HG03469 (cell line): ENCODE measurements at regions not wholly inside any gene's neighbourhood (a gene's known extent, or its start where the extent isn't known, plus 50 kb on each side); places are given as distances from the start of the nearest gene placed in this dataset.

Experiments
- ATAC-seq: cut with Tn5 transposase; IDR thresholded peaks from one replicate; pipeline ENCODE4 v1.9.1; 2021; ENCODE audit warnings: mild to moderate bottlenecking, moderate library complexity, moderate number of reproducible peaks; ENCODE audit not compliant: unreplicated experiment

DNA sequence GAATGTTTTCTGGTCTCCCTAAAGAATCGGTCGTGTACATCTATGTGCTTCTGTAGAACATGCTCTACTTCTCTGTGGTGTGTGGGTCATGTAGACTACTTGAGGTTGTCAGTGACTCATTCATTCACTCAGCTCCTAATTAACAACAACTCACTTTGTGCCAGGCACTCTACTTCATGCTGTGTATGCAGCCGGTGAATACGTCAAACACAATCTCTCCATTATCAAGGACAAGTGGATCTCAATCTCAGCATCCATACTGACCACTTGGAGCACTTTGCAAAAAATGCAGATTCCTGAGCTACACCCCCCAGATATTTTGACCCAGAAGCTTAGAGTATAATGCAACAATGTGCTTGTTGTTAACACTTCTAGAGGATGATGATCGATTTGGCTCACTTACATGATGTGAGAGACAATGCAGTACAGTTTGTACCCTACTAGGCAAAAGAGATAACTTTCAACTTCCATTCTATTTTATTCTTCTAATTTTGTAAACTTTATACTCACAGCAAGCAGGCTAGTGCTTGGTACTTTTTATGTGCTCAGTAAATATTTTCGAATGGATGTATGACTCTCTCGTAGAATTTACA is 508.6 kb upstream of the ADAMTS5 start:
- ATAC-seq = no peak

DNA sequence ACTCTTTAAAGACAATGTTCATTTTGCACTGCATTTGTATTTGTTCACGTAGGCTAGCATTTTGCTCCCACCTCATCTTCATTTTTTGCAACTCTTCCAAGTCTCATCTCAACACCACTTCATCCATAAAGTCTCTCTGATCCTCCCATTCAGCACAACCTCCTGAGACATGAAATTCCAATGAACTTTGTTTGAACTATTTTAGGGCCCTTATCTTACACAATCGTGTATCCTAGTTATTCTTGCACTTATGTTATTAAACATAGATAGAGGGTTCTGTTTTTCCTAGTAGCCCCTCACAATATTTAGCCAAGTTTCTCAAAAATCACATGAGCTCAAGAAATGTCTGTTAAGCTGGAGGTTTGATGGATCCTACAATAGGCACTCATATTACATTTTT is 500.5 kb upstream of the ADAMTS5 start:
- ATAC-seq = no peak

- no peak for ATAC-seq
These were observed 499.3 kb upstream of the ADAMTS5 start for GRCh38 chr21:27466140-27466539.

GRCh38 chr21:27464648-27465047 is 497.8 kb upstream of the ADAMTS5 start:
- no peak for ATAC-seq

DNA sequence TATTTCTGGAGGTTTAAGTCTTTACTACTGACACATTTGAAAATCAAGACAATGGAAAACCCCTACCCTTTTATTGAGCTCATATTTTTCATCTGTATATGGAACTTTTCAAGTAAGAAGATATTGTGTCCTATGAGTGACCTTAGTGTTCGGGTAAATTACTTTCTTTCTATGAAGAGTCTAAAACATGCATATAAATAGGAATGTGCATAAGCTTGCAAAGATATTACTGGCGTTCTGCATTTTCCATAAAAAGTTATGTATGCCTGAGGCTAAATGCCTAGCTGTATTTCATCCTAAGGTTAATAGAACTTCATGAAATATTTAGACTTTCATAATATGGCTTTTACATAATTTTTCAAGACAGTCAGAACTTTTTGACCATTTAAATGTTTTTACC is 495.8 kb upstream of the ADAMTS5 start:
- no peak for ATAC-seq

- ATAC-seq = no peak
These were observed 487.3 kb upstream of the ADAMTS5 start for GRCh38 chr21:27454234-27454633.

DNA sequence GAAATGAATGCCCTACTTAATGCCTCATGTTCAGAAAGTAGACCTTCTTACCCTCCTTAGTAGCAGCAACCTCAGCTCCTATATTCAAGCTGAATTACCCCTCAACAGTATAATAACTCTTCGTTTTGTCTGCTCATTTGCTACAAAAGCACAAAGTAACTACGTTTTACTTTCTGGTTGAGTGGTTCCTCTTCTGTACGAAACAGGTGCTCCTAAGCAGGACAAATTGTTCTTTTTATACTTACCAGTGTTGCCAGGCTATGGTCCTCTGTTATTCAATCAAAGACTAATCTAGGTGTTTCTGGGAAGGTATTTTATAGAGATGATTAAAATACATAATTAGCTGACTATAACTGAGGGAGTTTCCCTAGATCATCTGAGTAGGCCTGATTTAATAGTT is 484.2 kb upstream of the ADAMTS5 start:
- no peak for ATAC-seq

- no peak for ATAC-seq
These were observed 483.3 kb upstream of the ADAMTS5 start for GRCh38 chr21:27450216-27450615.

GRCh38 chr21:27448960-27449359 is 482.1 kb upstream of the ADAMTS5 start:
- ATAC-seq = no peak

DNA sequence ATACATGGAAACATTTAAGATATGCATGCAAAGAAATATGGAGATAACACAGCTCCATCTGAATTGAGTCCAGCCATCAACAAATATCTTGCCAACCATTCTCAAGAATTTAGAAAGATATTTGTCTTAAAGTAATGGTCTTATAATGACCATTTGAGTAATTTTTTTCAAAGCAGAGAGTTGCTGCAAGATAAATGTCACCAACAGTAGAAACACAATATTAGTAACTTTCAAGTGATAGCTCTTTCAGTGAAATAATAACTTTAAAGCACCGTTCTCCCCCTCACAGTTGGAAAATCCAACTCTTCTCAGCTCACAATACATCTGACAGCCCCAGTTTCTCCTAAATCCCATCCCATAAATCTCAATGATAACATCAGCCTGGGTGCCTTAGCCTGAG is 481.0 kb upstream of the ADAMTS5 start:
- ATAC-seq = no peak

DNA sequence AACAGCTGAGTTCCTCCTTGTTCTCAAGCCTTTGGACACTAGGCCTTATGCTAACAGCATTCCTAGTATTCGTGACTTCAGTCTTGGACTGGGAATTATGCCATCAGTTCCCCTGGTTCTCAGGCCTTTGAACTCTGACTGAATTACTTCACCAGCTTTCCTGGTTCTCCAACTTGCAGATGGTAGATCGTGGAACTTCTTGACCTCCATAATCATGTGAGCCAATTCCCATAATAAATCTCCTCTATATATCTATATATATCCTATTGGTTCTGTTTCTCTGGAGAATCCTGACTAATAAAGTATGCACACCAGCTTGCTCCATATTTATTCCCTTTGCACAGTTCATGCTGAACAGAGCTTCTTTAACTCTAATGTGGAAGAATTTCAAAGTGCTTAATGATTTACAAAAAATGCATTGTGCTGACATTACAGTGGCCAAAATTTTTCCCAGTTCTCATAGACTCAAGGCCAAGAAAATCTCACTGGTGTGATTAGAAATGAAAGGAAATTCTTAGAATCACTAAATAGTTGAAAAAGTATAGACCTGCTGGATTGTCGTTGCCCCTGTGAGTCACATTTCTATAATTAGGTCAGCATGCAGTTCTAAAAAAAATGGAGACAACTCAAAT is 462.9 kb upstream of the ADAMTS5 start:
- ATAC-seq = no peak

DNA sequence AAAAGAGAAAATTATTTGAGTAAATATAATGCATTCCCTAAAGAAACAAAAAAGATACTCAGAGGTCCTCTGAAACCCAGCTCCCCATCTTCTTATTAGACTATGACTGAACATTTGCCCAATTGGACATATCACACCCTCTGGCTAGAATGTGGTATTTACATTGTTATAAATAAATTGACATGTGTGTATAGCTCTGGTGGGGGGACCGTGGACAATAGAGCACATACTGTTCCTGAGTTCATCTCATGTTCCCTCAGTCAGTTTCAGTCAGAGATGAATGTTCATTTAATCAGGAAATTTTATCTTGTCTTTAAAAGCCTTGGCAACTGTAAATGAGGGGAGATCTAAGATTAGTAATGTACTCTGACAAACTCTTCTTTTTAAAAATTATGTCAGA is 459.3 kb upstream of the ADAMTS5 start:
- ATAC-seq = no peak

GRCh38 chr21:27425574-27425973 is 458.7 kb upstream of the ADAMTS5 start:
- ATAC-seq = no peak

- ATAC-seq = no peak
These were observed 458.3 kb upstream of the ADAMTS5 start for GRCh38 chr21:27425172-27425571.

GRCh38 chr21:27424601-27425000 is 457.7 kb upstream of the ADAMTS5 start:
- ATAC-seq = no peak

DNA sequence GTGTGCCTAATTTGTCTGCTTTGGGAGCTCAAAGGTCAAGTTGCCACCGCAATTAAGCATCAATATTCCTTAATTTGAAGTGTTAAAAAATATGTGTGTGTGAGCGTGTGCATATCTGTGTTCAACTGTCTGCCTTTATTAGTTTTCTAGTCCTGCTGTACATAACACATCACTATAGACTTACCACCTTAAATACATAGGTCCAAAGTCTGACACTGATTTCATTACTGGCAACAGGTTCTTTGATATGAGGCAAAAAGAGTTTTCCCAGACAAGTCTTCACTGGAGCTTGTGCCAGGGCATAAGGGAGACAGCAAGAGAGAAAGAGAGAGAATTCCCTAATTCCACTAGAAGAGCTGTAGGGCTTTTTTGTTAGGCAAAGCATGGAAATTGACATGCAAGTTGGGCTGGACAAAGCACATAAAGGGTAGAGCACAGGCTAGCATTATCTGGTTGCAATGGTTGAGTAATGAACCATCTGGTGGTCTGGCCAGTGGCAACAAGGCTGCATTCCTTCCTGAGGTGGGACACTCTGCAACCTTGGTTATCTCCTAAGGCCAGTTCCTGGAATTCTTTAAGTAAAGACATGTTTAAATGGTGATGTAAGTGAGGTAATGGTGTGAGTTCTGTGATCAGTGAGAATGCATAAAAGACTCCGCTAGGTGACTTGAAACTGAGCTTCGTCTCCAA is 457.2 kb upstream of the ADAMTS5 start:
- ATAC-seq = no peak

DNA sequence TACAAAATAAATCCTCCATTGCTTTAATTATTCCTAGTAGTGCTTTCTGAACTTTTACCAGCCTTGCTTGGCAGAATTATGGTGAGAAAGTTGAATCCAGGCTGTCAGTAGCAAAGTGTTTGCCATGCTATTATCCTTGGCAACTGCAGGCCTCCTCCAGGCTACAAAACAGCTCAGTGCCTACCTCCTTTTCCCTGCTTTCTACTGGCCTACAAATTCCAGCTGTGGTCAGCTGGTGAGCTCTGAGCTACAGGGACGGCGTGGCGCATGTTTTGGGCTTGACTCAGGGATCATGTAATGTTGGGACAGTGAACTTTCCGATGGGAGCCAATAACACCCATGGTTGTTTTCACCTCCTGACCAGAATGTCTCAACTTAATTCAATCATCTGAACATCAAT is 456.1 kb upstream of the ADAMTS5 start:
- no peak for ATAC-seq

- no peak for ATAC-seq
These were observed 455.5 kb upstream of the ADAMTS5 start for GRCh38 chr21:27422435-27422834.

DNA sequence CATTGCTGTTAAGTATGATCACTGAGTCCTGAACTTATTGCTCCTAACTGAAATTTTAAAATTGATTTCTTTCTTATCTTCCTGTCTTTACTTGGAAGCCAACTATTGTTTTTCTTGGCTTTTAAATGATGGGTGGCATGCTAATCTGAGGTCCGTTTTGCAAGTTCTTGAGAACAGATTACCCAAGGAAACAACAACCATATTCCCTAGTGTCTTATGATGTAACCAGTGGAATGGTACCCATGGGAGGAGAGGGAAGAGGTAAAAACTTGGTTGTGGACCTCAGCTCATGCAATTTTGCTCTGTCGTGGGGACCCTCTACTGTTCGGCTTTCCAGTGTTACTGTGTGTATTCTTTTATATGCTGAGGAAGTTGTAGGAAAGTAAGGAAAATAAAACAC is 454.8 kb upstream of the ADAMTS5 start:
- ATAC-seq = no peak

- ATAC-seq = no peak
These were observed 452.3 kb upstream of the ADAMTS5 start for GRCh38 chr21:27419153-27419552.

DNA sequence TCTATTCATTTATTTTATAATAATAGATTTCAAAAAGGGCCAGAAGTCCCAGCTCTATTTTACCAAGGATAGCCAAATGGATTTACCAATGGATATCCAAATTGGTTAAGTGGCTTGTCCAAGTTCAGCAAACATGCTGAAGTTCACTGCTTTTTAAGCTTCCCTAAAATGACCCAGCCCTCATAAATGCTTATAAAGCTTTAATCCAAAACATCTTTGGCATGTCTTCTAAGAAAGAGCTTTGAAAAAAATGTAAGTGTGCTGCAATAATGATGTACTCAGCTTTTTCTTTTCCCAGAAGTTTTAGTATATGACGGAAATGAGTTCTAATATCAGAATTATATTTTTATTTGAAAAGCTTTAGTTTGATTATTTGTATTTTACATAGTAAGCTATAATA is 451.5 kb upstream of the ADAMTS5 start:
- no peak for ATAC-seq

- no peak for ATAC-seq
These were observed 445.6 kb upstream of the ADAMTS5 start for GRCh38 chr21:27412530-27412929.
